NCI-H345 treated with DMSO at 0.1 percent for 48 hours (cell line): ENCODE measurements at regions not wholly inside any gene's neighbourhood (a gene's known extent, or its start where the extent isn't known, plus 50 kb on each side); places are given as distances from the start of the nearest gene placed in this dataset.

Experiments
- DNase-seq: peaks from one replicate; lab custom pipeline; 2025; ENCODE audit not compliant: unreplicated experiment; lab: John Stamatoyannopoulos, UW

DNA sequence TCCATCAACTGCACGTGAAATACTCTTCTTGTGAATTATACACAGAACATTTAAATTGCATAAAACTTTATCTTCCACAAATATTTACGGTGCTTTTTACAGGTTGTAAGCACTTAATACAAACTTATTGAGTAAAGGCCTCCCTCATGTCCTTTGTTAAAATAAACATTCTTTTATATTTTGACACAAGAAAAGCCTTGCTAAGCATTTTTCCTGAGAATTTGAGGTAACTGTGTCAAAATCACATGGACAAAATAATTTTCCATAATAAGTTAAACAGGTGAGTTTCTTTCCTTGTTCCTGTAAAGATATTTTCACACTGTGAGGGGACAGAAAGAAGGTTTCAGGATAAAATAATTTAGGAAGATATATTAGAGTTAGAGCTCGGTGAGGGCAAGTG lies 1317.1 kb upstream of the ZEB2 start:
- no peak for DNase-seq

DNA sequence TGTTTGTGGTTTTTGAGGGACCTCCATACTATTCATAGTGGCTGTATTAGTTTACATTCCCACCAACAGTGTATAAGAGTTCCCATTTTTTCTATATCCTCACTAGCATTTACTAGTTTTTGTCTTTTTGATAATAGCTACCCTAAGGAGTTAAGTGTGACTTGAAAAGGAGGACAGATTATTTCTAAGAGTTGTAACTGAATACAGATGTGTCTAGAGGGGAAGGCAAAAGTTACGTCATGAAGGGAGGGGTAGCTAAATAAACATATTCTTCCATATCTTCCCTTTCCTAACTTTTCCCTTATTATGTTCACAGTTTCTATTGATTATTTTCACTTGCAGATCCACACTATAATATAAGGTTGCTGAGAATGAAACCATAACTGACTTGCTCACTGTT lies 1315.7 kb upstream of the ZEB2 start:
- no peak for DNase-seq

DNA sequence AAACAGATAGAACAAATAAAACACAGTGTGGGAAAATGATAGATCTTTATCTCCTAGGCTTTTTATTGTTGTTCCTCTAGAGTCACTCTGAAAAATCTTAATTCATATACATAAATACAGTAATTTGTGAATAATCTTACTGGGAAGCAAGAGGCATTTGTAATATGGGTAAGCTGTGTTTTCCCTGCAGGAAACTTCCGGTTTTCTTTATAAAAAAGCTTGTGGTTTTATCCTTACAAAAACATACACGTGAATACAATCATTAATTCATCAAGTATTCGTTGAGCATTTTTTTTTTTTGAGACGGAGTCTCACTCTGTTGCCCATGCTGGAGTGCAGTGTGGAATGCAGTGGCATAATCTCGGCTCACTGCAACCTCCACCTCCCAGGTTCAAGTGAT lies 1312.8 kb upstream of the ZEB2 start:
- DNase-seq: no peak

DNA sequence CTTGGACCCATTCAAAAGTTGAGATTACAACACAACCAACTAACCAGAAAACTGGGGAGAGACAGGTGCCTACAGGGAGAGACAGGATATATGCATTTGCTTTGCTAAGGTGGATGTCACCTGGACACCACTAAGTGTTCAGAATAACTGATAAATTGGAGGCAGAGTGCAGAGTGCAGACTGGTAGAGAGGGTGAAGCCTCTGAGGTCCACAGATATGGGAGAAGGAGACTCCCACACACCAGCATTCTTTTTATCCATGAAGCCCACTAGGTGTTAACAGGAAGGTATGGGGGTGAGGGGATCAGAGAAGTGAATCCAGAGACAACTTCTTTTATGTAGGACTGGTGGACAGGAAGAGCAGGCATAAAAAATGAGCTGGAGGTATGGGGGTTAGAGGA lies 1310.0 kb upstream of the ZEB2 start:
- no peak for DNase-seq

DNA sequence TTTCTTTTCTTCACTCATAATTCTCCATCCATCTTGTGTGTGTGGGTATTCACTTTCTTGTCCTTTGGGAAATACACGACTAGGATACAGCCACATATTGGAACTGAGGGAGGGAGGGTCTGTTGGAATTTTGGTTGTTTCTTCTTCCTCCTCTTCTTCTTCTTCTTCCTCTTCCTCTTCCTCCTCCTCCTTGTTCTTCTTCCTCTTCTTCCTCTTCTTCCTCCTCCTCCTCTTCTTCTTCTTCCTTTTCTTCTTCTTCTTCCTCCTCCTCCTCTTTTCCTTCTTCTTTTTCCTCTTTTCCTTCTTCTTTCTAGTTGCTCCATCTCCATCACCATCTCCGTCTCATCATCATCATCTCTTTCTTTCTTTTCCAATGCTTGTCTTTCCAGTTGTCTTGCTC lies 1307.3 kb upstream of the ZEB2 start:
- DNase-seq: no peak

DNA sequence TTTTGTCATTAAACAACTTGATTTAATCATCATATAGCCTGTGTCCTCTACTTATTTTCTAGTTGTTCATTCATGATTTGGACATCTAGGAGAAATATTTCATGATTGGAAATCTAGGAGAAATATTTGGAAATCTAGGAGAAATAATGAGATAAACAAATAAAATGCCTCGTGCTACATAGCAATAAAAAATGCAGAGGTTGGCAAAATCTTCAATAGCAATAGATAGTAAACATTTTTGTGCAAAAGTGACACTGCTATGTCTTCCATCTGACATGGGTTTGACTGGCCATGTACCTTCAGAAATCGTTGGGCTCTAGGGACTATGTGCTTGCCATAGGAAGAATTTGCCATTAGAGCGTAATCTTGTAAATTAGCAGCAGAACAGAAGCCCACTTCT lies 1304.5 kb upstream of the ZEB2 start:
- DNase-seq: no peak

DNA sequence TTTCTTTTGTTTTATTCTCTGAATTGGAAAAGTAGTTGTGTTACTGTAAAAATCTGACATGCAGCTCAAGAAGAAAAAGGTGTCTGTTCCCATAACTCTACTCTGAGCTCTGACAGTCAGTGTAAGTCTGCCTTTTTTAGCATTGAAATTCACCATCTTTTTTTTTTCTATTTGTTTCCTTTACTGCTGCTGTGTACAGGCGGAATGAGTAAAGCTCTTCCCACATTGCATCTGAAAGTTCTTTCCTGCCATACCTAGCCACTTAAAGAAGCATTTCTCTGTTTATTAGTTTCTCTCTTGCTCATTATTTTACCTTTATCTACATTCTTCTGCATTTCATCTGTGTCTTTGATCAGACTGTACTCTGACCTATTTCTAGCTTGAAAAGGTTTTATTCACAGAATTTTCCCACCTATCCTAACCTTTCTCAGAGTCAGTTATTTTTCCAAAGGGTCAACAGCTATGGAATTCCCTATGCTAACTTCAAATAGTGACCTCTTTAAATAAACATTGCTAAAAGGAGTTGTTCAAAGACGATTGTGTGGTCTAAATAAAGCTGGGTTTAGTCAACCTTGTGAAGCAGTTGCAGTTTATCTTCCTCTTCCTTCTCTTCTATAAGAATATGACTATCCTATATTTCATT lies 1303.1 kb upstream of the ZEB2 start:
- no peak for DNase-seq

DNA sequence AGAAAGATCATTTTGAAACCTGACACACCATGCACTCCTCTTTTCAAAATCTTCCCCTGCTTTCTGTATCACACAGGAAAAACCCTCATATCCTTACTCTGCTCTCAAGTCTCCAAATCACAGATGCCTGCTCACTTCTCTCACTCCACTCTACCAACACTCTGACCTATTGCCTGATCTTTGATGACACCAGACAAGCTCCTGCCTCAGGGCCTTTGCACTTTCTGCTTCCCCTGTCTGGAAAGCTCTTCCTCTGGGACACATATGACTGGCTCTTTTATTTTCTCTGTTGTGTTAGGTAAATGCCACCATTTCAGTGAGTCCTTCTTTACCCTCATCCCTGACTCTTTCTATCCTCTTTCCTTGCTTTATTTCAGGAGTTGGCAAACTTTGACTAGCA lies 1300.7 kb upstream of the ZEB2 start:
- DNase-seq: no peak

DNA sequence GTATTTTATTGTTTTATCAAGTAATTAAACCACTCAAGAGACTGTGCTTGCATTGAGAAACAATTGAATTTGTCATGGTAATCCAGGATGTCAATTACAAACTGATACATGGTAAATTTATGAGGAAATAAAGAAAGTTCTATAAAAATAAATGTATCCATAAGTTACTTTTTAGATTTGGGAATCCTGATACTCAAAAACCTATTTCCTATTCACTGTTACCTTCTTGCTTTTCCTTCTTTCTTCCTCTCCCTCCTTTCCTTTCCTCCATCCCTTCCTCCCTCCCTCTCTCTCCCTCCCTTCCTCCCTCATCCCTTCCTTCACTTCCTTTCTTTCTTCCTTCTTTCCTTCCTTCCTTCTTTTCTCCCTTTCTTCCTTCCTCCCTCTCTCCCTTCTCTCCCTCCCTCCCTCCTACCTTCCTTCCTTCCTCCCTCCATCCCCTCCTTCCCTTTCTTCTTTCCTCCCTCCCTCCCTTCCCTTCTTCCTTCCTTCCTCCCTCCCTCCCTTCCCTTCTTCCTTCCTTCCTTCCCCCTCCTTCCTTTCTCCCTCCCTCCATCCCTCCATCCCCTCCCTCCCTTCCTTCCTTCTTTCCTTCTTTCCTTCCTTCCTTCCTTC lies 1299.1 kb upstream of the ZEB2 start:
- no peak for DNase-seq

DNA sequence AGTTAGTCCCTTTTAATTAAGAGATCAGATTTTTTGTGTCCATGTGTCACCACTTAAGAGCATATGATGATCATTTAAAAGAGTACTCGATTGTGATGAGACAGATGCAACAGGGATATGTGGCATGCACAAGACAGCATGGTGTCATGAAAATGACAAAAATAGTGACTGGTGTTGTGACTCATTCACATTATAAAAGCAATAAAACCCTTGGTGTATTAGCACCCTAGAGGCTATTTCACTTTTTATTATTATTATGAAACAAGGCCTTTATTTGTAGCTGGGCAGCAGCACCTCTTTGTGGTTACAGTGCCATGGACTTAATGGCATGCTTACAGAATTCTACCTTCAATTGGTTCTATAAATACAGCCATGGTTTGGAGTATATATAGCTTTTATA lies 1296.0 kb upstream of the ZEB2 start:
- no peak for DNase-seq

DNA sequence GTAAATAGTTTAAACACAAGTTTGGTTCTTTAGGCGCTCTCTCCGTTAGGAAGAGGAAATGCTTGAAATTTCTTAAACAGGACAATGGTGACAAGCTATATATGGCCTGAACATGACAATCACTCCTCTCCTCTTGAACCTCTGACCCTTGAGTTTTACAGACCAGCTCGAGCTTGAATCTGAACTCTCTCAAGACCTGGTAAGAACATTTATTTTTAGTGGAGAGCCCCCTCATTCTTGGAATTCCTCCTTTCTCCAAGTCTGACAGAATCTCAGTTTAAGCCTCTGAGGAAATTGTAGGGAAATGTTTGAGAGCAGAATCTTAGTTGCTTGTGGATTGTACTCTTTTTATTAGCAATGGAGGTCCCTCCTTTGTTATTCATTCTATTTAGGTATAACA lies 1293.6 kb upstream of the ZEB2 start:
- DNase-seq: no peak

DNA sequence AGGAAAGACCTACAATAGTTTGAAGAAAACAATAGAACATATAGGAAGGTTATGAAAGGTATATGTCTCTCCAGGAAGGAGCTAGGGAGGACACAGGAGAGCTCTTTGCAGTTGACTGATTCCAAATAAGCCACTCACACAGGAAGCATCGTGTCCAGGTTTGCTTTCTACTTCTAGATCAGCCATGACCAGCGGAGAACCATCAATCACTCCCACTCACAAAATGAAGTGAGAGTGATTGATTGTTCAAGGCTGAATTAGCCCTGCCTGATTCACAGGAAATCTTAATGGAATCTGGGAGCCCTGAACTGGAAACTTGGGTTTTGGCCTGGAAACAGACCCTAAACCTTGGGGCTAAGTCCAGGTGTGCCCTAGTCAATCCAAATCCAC lies 1292.2 kb upstream of the ZEB2 start:
- DNase-seq: peak; percentile 5

DNA sequence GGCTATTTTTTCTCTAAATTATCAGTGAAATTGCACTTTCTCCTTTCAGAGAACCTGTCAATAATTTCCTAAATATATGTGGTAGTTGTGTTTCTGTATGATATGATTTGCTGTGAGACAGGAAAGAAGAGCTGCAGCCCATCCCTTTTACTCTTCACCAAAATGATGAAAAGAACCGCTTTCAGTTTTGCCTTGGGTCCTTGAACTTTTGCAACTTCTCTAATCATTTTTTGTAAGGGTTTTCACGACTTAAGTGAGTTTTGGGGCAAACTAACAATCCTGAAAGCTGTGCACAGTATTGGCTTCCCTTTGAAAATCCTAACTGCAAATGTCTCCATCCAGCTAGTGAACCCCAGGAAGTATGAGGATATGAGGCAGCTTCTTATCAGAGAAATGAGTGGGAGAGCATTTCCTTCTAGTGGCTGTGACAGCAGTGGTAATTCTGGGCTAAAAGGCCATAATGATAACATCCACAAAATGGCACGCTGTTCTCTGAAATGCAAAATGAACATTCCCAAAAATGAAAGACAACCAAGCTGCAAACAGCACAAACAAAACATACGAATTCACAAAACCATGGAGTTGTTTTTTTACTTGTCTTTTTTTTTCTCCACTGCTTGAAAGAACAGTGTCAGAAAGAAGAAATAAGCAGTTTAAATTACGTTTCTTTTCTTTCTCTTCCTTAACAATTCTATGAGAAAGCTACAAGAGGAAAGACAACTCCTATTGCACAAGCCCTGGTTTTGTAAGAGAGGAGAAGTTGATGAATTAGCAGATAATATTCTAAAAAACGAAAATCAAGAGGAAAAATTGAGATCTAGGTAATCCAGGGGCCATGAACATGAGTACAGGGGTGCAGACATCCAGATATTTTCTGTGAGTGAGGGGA lies 1291.6 kb upstream of the ZEB2 start:
- no peak for DNase-seq

DNA sequence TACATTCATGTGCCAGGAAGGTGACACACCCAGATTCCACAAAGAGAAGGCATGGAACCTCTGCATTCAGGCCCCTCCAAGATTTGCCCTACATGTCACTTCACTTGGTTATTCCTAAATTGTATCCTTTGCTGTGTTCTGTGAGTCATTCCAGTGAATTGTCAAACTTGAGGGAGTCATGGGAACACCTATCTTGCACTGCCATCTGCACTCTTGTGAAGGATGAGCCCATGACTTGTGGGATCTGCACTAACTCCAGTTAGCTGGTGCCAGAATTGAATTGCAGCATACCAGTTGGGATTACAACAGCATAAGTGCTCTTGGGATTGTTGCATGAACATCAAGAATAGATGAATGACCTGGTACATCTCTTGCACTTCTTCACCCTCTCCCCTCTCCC lies 1288.0 kb upstream of the ZEB2 start:
- no peak for DNase-seq

DNA sequence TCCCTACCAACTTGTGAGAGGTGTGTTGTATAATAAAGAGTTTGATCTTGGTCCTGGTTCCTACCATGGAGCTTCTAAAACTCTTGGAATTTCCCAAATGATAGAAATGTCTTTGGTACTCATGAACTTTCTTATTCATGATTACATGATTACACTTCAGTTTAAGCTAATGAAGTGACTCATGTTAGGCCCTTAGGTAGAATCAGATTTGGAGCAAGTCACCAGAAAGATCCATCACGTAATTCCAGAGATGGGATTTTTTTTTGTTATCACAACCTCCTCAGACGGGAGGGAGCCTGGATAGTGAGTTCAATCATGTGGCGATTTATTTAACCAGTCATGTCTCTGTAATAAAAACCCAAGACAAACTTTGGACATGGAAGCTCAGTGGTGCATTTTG lies 1287.6 kb upstream of the ZEB2 start:
- no peak for DNase-seq

DNA sequence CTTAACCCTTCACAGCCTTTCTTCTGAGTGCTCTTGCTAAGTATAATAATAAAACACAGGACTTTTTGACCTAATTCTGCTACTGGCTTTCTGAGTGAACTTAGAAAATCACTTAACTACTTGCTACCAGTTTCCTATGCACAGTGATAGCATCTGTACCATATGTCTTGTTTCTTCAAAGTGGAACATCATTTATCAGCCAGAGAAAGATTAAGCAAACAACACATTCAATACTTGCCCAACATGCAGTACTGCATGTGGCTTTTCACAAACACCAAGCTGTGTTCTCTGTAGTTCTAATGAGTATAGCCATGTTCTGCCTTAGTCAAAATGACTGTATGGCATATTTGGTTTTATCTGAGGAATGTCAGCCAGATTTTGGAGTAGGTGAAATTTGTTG lies 1286.6 kb upstream of the ZEB2 start:
- no peak for DNase-seq

DNA sequence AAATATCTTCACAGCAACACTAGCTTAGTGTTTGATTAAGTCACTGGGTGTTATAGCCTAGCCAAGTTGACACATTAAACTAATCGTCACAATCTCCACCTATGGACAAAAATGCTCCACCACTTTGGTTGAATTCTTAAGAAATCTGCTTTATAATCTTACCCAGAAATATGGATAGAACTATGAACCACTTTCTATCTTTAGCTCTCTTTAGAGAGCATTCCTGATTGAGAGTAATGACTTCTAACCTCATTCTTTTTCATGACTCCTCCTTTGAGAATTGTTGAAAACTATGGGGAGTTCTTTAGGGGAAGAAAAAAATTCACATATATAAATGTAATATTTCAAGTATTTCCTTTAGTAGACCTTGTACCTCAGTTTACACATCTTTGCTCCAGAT lies 1282.2 kb upstream of the ZEB2 start:
- no peak for DNase-seq

DNA sequence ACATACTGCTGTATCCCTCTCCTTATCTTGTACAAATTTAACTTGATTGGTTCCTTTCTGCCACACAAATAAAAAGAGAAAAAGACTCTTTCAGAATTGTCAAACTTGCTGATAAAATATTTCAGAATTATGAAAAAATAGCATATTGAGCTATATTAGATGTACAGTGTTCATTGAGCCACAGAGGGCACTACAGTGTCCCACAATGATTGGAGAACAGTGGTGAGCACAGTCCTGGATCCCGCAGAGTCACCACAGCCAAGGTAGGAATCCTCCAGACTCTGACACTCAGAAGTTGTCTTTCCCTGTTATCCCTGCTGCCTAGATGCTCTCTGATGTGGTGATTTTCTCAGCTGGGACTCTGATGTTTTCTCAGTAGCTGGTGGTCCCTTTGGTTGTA lies 1281.3 kb upstream of the ZEB2 start:
- no peak for DNase-seq

DNA sequence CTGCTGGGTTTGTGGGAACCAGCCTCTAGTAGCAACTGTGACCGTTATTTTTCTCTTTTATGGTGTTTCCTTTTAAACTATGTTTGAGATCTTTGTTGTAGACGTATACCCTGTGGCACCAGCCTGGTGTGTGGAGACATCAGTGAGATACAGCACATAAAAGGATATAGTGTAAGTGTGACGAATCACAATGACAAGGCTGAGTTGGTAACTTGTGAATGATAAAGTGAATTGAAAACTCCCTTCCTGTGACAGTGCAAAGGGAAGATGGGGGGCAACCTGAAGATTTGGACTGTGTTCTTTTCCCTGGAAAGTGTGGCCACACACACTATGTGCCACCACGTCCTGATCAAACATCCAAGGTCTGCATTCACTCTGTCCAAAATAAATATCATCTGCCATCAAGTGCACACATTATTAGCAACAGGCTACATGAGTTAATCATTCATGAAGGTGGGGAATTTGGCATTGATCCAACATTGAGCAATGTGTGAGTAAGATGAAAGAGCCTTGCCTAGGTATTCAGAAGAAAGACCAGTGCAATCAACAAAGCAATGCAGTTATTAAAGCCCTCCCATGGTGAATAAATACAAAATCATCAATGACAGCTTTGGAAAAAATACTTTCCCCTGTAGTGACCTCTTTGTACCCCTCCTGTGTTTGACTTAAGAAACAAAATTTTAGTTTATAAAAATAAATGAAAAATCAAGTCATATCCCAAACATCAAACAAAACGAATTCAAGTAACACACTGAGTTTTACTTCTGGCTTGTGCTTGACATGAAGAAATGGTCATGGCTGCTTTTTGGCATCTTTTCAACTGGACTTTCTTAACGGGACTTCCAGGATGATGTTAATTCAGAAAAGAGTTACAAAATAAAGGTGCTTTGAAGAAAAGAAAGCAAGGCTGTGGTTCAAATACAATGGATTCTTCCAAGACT lies 1280.5 kb upstream of the ZEB2 start:
- no peak for DNase-seq

DNA sequence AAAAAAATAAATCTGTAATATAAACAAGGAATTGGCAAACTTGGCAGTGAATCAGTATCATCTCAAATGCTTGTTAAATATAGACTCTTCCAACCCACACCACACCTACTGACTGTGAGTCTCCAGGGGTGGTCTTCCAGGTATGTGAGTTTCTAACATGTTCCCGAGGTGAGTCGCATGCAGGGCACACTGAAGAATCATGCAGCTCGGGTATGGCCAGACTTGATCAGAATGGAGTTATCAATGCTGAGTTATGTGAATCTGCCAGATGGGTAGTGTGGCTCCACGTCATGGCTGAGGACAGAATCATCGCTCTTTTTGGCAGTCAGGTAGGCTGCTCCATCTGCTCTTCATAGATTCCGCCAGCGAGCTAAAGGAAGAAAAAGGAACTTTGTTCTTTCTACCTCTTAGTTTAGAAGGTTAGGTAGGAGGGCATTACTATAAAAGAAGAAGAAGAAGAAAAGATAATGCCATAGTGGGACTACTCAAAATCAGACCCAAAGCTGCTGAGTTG lies 1279.7 kb upstream of the ZEB2 start:
- DNase-seq: no peak

DNA sequence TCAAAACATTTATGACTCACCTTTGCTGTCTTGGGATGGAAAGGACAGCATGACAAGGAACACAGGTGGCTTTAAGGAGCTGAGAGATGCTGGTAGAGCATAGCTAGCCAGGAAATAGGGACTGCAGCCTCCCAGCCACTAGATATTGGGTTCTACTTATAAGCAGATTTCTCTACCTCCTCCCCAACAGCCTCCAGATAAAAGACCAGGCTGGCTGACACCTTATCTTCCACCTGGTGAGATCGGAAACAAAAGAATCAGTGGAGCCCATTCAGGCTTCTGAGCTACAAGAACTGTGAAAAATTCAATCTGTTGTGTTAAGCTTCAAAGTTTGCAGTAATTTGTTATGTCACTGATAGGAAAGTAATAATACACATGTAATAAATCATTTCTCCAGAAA lies 1278.5 kb upstream of the ZEB2 start:
- DNase-seq: no peak
